OCI-M2 (cell line): ENCODE measurements at regions not wholly inside any gene's neighbourhood (a gene's known extent, or its start where the extent isn't known, plus 50 kb on each side); places are given as distances from the start of the nearest gene placed in this dataset.

Source experiments
- DNase-seq: peaks from one replicate; lab custom pipeline; 2025; ENCODE audit not compliant: unreplicated experiment; lab: John Stamatoyannopoulos, UW

GRCh38 chr4:28354880-28355656 lies 1494.4 kb downstream of the STIM2 start:
- no peak for DNase-seq

DNA sequence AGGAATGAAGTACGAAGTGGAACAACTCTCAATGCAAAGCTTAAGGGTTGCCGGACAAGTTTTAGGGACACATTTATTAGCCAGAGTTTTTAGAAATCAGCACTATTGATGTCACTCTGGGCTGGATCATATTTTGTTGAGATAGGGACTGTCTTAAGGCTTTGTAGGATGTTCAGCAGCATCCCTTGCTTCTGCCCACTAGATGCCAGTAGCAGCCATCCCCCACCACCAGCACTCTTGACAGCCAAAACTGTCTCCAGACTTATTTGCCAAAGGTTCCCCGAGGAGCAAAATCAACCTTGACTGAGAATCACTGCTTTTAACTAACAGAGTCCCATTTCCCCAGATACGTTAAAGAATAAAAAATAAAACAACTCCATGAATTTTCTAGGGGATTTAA lies 1497.3 kb downstream of the STIM2 start:
- no peak for DNase-seq

DNA sequence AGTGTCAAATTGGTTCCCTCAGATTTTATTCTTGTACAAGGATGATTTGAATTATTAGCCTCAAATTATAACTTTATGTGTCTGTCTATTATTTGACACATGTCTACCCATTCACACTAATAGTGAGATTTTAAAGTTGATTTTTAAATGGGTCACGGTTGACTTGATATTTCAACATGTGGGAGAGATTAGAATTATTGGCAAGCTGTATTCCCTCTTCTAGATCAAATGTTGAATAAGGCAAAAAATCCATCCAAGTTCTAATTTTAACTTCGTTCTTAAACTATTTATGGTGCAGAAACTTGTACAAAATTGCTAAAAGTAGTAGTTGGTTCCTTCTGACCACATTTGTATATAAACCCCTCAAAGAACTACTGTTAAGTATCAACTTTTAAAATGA lies 1498.0 kb downstream of the STIM2 start:
- DNase-seq: no peak

DNA sequence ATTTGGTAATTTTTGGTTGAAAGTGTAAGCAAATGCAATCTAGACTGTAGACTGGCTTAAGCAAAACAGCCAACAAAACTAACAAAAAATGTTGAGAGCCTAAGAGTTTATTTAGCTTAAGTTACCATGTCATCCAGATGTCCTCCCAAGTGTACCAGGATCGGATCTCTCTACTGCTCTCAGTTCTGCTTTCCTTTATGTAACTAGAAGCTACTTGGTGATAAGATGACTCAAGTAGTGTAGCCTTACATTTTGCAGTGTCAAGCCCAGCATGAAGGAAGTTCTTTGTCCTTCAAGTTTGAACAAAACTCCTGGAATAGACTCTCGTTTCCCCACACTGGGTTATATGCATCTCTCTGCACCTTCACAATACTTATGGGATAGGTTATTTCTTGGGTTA lies 1500.0 kb downstream of the STIM2 start:
- DNase-seq: no peak

DNA sequence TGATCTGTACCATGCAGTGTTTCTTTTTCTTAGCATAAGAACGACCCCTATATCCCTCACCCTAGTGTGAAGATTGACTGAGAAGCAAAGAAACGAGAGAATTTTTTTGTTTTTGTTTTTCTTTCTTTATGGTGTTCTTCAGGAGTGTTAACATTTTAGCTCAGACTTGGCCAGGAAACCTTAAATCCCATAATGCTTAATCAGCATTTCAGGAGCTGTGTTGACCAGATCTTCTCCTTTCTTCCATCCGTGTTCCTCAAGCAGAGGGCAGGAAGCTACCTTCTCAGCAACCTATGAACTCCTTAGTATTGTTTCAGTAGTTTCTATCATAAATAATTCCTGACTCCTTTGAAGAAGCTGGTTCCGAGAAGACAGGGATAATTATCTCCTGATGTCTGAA lies 1501.5 kb downstream of the STIM2 start:
- DNase-seq: no peak

DNA sequence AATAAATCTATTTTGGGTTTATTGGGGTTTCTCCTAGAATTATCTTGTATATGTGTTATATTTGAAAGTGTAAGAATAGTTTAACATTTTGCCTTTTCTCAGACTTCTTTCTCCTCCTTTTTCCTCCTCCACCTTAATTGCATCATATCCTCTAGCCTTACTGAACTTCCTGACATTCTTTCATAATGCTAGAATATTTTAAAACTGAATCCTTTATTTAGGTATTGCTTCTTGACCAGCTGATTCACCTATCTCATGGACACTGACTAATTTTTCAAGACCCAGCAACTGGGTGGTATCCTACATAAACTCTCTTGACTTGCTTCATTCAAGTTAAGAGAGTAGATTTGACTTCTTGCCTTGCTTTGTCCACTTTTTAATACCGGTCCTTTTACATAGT lies 1508.9 kb downstream of the STIM2 start:
- DNase-seq: no peak

GRCh38 chr4:28373191-28373590 lies 1512.5 kb downstream of the STIM2 start:
- no peak for DNase-seq

- no peak for DNase-seq
Measured at GRCh38 chr4:28373601-28374000, 1513.0 kb downstream of the STIM2 start.

GRCh38 chr4:28378109-28378830 lies 1517.6 kb downstream of the STIM2 start:
- DNase-seq: no peak

- DNase-seq: no peak
Measured at GRCh38 chr4:28385801-28386200, 1525.2 kb downstream of the STIM2 start.

DNA sequence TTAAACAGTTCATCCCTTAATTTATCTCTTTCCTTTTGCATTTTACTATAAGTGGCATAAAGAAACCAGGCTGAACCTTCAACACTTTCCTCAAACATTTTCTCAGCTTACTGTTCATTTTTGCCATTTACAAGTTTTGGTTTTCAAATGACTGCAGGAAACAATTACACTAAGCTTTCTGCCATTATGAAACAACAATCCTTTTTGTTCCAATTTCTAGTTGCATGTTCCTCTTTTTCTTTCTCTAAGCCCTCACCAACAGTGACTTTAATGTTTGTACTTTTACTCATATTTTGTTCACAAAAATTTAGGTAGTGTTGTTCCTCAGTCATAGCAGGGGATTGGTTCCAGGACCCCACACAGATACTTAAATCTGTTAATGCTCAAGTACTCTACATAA lies 1526.1 kb downstream of the STIM2 start:
- DNase-seq: no peak

GRCh38 chr4:28388471-28388870 lies 1527.8 kb downstream of the STIM2 start:
- DNase-seq: no peak

- no peak for DNase-seq
Measured at GRCh38 chr4:28391877-28392276, 1531.2 kb downstream of the STIM2 start.

DNA sequence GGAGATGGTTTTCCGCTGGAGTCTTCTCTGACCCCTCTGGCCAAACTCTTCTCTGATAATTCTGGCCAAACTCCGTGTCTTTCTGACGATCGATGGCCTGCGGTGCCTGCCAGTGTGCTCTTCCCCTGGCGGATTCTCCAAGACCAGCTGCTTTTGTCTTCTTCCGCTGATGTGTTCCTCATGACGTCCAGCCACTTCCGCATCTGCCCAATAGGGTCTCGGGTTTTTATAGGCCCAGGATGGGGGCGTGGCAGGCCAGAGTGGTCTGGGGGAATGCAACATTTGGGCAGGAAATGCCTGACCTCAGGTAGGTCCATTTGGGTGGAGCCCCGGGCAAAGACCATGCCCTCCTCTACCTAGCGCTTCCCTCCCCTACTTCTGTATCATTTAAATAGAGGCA lies 1542.1 kb downstream of the STIM2 start:
- no peak for DNase-seq

- DNase-seq: no peak
Measured at GRCh38 chr4:28421221-28421620, 1560.6 kb downstream of the STIM2 start.

GRCh38 chr4:28426251-28426650 lies 1565.6 kb downstream of the STIM2 start:
- no peak for DNase-seq

- DNase-seq: no peak
Measured at GRCh38 chr4:28427306-28428085, 1566.9 kb downstream of the STIM2 start.

DNA sequence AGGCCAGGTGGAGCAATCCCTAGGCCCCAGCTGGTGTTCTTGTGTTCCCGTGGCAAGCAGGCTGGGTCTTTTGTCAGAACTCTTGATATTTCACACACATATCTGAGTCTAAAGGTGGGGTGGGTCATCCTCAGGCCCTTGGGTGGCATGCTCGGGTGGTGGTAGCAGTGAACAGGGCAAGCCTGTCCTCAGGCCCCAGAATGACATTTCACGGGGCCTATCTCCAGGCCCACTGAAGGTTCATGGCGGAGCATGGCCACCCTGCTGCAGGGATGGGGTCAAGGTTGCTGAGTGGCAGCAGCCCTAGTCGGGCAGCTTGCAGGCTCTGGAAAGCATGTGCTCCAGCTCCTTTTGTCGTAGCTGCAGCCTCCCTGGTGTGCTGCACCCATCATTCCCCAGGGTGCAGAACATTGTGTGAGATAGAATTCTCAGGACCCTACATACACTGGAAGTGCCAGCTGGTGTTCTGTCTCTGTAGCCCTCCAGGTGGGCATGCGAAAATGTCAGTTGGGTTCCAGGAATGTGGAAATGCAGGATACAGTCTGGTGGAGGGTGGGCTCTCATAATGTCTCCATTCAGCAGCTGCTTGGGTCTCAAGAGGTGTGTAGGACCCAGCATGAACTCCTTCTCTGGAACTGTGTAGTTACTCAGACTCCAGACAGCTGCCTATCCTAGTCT lies 1571.8 kb downstream of the STIM2 start:
- DNase-seq: no peak

DNA sequence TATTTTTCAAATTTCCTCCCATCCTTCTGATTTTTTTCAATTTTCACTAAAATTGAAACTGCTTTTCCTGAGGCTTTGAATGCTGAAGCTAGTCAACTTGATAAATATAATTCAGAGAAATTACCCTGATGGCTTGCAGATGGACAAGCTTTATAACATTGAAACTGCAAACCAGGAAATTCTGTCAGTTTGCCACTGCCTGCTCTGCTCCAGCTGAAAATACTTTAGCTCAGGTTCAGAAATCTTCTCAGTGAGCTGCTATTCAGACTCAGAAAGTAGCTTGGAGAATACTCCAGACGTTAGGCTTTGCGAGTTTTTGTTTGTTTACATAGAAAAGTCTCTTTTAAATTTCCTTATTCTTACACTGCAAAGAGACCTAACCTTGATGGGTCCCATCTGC lies 1574.7 kb downstream of the STIM2 start:
- no peak for DNase-seq

DNA sequence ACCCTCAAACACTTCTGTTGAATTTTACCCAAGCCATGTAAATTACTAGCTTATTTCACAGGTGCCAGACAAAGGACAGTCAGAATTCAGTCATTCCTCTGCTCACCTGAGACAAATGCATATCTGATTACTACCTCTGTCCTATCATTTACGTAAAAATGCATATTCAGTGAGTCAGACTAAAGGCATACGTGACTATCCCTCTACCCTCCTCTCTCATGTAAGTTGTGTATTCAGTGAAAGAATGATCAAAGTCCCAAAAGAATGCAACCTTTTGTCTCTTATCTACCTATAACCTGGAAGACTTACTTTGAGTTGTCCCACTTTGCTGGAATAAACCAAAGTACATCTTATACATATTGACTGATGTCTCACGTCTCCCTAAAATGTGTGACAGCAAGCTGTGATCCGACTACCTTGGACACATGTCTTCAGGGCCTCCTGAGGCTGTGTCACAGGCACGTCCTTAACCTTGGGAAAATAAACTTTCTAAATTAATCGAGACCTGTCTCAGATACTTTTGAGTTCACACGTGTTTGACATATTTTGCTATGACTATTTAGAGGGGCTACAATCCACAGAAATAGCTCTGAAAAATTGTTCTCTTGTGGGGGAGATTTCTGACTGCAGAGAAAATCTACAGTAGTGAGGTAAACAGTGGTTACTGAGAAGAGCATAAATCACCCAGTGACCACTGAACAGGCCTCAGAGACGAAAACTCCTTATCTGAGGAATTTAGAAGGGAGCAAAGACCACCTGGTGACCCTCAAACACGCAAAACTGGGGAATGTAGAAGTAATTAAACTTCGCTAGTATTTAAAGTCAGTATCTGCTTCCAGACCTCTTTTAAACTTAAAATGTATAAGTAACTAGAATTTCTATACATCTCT lies 1575.8 kb downstream of the STIM2 start:
- DNase-seq: no peak
